Neural cell (in vitro differentiated cells): ENCODE measurements at regions not wholly inside any gene's neighbourhood (a gene's known extent, or its start where the extent isn't known, plus 50 kb on each side); places are given as distances from the start of the nearest gene placed in this dataset.

Experiments used
- H2AFZ ChIP-seq: fragments of 200-600, 300-800 bp; sonication (generic), shearing (Covaris generic); 2 replicates; pipeline ENCODE4 v1.6.0; 2014; ENCODE audit warnings: low read depth, mild to moderate bottlenecking, antibody characterized with exemption, low read length, moderate library complexity
- H3F3A ChIP-seq: fragments of 200-600 bp; shearing (Covaris generic); 2 replicates; pipeline ENCODE4 v1.6.1; 2016; ENCODE audit warnings: mild to moderate bottlenecking, moderate library complexity, mixed read lengths, antibody characterized with exemption, low read length; ENCODE audit not compliant: insufficient read depth, poor library complexity, severe bottlenecking
- H3K27ac ChIP-seq: fragments of 200-600, 300-800 bp; sonication (generic), shearing (Covaris generic); 2 replicates; pipeline ENCODE4 v1.5.1; 2014; ENCODE audit warnings: mild to moderate bottlenecking, low read length, moderate library complexity
- H3K27me3 ChIP-seq: fragments of 300-800, 200-600 bp; sonication (generic), shearing (Covaris generic); 2 replicates; pipeline ENCODE4 v1.6.0; 2014; ENCODE audit warnings: mild to moderate bottlenecking, low read depth, low read length, moderate library complexity; ENCODE audit not compliant: insufficient read depth
- H3K36me3 ChIP-seq: fragments of 300-800, 200-600 bp; sonication (generic), shearing (Covaris generic); 2 replicates; pipeline ENCODE4 v1.5.1; 2014; ENCODE audit warnings: mild to moderate bottlenecking, antibody characterized with exemption, low read length, moderate library complexity; ENCODE audit not compliant: insufficient read depth
- H3K4me2 ChIP-seq: fragments of 300-800, 200-600 bp; sonication (generic), shearing (Covaris generic); 2 replicates; pipeline ENCODE4 v1.6.0; 2014; ENCODE audit warnings: mild to moderate bottlenecking, low read length
- H3K4me3 ChIP-seq: fragments of 300-800, 200-600 bp; sonication (generic), shearing (Covaris generic); 2 replicates; pipeline ENCODE4 v1.5.1; 2014; ENCODE audit warnings: mild to moderate bottlenecking, low read length, moderate library complexity
- H3K79me2 ChIP-seq: fragments of 200-600 bp; shearing (Covaris generic); replicated peaks from 2 replicates; pipeline ENCODE4 v1.6.0; 2014; ENCODE audit warnings: mild to moderate bottlenecking, low read length, moderate library complexity; ENCODE audit not compliant: insufficient read depth
- H3K9ac ChIP-seq: fragments of 300-800, 200-600 bp; sonication (generic), shearing (Covaris generic); 2 replicates; pipeline ENCODE4 v1.6.1; 2016; ENCODE audit warnings: mild to moderate bottlenecking, low read length, mixed read lengths
- H3K9me2 ChIP-seq: fragments of 200-600 bp; shearing (Covaris generic); 2 replicates; pipeline ENCODE4 v1.6.1; 2016; ENCODE audit warnings: mild to moderate bottlenecking, low read length, mixed read lengths; ENCODE audit not compliant: insufficient read depth
- H3K9me3 ChIP-seq: fragments of 200-600, 300-800 bp; sonication (generic), shearing (Covaris generic); 2 replicates; pipeline ENCODE4 v1.6.1; 2016; ENCODE audit warnings: mild to moderate bottlenecking, mixed run types, low read length, moderate library complexity, mixed read lengths
- H4K20me1 ChIP-seq: fragments of 200-600 bp; shearing (Covaris generic); 2 replicates; pipeline ENCODE4 v1.6.1; 2016; ENCODE audit warnings: mild to moderate bottlenecking, mixed run types; ENCODE audit not compliant: insufficient read depth
- CTCF ChIP-seq: fragments of 450-650 bp; IDR thresholded peaks from 2 replicates; pipeline ENCODE4 v1.5.1; 2014; ENCODE audit warnings: antibody characterized with exemption, mild to moderate bottlenecking, moderate library complexity; ENCODE audit not compliant: poor library complexity, severe bottlenecking
- EP300 ChIP-seq: fragments of 450-650 bp; conservative IDR thresholded peaks from 2 replicates; pipeline ENCODE4 v1.6.1; 2014; ENCODE audit warnings: antibody characterized with exemption, mild to moderate bottlenecking, moderate library complexity; ENCODE audit not compliant: poor library complexity, severe bottlenecking
- EZH2 ChIP-seq: fragments of 200-600, 300-800 bp; shearing (Covaris generic), sonication (generic); IDR thresholded peaks from 2 replicates; pipeline ENCODE4 v1.6.1; 2014; ENCODE audit warnings: antibody characterized with exemption, low read length, borderline replicate concordance, mild to moderate bottlenecking; ENCODE audit not compliant: insufficient read depth, poor library complexity, severe bottlenecking
- MXI1 ChIP-seq: fragments of 450-650 bp; conservative IDR thresholded peaks from 2 replicates; pipeline ENCODE4 v1.6.1; 2014; ENCODE audit warnings: antibody characterized with exemption, mild to moderate bottlenecking; ENCODE audit not compliant: poor library complexity, severe bottlenecking
- POLR2AphosphoS5 ChIP-seq: IDR thresholded peaks from 2 replicates; pipeline ENCODE4 v1.6.1; 2012
- RAD21 ChIP-seq: fragments of 450-650 bp; conservative IDR thresholded peaks from 2 replicates; pipeline ENCODE4 v1.6.1; 2014; ENCODE audit warnings: antibody characterized with exemption, mild to moderate bottlenecking, moderate library complexity
- REST ChIP-seq: IDR thresholded peaks from 2 replicates; pipeline ENCODE4 v1.6.1; 2012; ENCODE audit warnings: borderline replicate concordance
- SMC3 ChIP-seq: fragments of 450-650 bp; conservative IDR thresholded peaks from 2 replicates; pipeline ENCODE4 v1.6.1; 2014; ENCODE audit warnings: antibody characterized with exemption, mild to moderate bottlenecking, moderate library complexity; ENCODE audit not compliant: poor library complexity
- TAF1 ChIP-seq: IDR thresholded peaks from 2 replicates; pipeline ENCODE4 v1.6.1; 2012; ENCODE audit warnings: low read depth

GRCh38 chr4:56244681-56245080 is 142.6 kb downstream of the AASDH start:
- Histone ChIP-seq H2AFZ (no peak overlapping the region), H3K9me3 (no peaks in the 10 kb centered on the region), H3K36me3 (no peaks in the 10 kb centered on the region), H3K27me3 (no peaks in the 10 kb centered on the region), H3K9ac (no peak overlapping the region), H3K4me3 (no peak overlapping the region), H3K79me2 (no peaks in the 10 kb centered on the region), H3F3A (peaks cover 2% of the 10 kb centered on the region), H4K20me1 (no peaks in the 10 kb centered on the region), H3K9me2 (no peaks in the 10 kb centered on the region), H3K4me2 (no peak overlapping the region), H3K27ac (no peak overlapping the region)
- TF ChIP-seq POLR2AphosphoS5: no peak
- no peak for TF ChIP-seq TAF1
- TF ChIP-seq MXI1: no peak
- TF ChIP-seq EZH2: no peak
- no peak for TF ChIP-seq CTCF
- no peak for TF ChIP-seq RAD21
- TF ChIP-seq REST: no peak

GRCh38 chr4:56243107-56243506 is 144.2 kb downstream of the AASDH start:
- Histone ChIP-seq H3K9me2 (no peaks in the 10 kb centered on the region), H3K9me3 (no peaks in the 10 kb centered on the region), H3K27ac (no peak overlapping the region), H3F3A (peaks cover 2% of the 10 kb centered on the region), H3K36me3 (no peaks in the 10 kb centered on the region), H4K20me1 (no peaks in the 10 kb centered on the region), H3K9ac (no peak overlapping the region), H3K4me2 (no peak overlapping the region), H3K4me3 (no peak overlapping the region), H3K27me3 (no peaks in the 10 kb centered on the region), H2AFZ (no peak overlapping the region), H3K79me2 (no peaks in the 10 kb centered on the region)
- TF ChIP-seq EZH2: no peak
- TF ChIP-seq EP300: no peak
- no peak for TF ChIP-seq POLR2AphosphoS5
- TF ChIP-seq TAF1: no peak
- TF ChIP-seq CTCF: no peak
- no peak for TF ChIP-seq SMC3
- no peak for TF ChIP-seq RAD21
- no peak for TF ChIP-seq REST
- no peak for TF ChIP-seq MXI1
